ENCODE measurements at regions not wholly inside any gene's neighbourhood (a gene's known extent, or its start where the extent isn't known, plus 50 kb on each side); places are given as distances from the start of the nearest gene placed in this dataset.
A peak's percentile ranks its signal among the peaks of the same experiment; 100 is the strongest.
"Not testable (repeated sequence)": the region's sequence is repeated elsewhere in the genome, so short reads cannot be mapped to it uniquely, and the experiment has no call there.

GRCh38 chr5:115455301-115455707 is 89.3 kb downstream of the FEM1C start:
- no peak overlapping the region for H3K4me3 ChIP-seq (ENCODE audit: low read depth, low read length)
- peak; percentile 92 for DNase-seq (ENCODE audit: low read depth)
- no peak for TF ChIP-seq CTCF (IDR thresholded peaks at IDR 0.05; ENCODE audit: insufficient read depth, low read depth, low read length)

GRCh38 chr5:115453391-115454095 is 91.0 kb downstream of the FEM1C start:
- H3K4me3 ChIP-seq (ENCODE audit: low read depth, low read length): no peak overlapping the region
- DNase-seq (ENCODE audit: low read depth): no peak
- TF ChIP-seq CTCF (IDR thresholded peaks at IDR 0.05; ENCODE audit: insufficient read depth, low read depth, low read length): no peak

DNA sequence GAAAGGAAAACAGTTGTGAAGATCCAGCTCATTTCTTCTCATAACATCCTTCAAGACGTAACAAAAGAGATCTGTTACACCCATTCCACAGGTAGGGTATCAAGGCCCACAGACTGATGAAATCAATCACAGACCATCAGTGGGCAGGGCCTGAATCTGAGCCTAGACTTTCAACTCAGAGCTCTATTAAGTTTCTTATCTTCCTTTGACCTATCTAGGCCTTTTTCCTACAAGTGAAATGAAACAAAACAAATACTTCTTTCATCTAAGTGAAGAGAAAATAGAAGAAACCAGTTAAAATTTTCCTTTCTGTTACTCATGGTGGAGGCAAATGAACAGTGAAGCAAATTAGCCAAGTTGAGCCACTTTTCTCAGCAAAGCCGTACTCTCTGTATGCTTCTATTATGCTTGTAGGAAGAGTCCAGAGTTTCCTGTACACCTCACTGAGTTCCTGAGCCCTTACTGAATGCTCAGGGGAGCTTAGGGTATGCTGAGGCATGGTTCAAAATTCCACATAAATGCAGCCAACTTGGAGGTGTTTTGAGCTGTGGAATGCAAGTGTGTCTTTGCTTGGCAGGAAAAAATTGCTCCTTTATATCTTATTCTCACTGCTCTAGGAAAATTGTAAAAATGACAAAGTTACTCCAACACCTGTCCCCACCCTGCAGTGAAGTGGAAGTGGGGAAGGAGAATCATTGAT is 91.9 kb downstream of the FEM1C start:
- no peak for TF ChIP-seq CTCF (IDR thresholded peaks at IDR 0.05; ENCODE audit: insufficient read depth, low read depth, low read length)
- DNase-seq (ENCODE audit: low read depth): no peak
- no peak overlapping the region for H3K4me3 ChIP-seq (ENCODE audit: low read depth, low read length)

- no peak for DNase-seq (ENCODE audit: low read depth)
- no peak for TF ChIP-seq CTCF (IDR thresholded peaks at IDR 0.05; ENCODE audit: insufficient read depth, low read depth, low read length)
- H3K4me3 ChIP-seq (ENCODE audit: low read depth, low read length): no peak overlapping the region
Observed at GRCh38 chr5:115452083-115452482, 92.5 kb downstream of the FEM1C start.

DNA sequence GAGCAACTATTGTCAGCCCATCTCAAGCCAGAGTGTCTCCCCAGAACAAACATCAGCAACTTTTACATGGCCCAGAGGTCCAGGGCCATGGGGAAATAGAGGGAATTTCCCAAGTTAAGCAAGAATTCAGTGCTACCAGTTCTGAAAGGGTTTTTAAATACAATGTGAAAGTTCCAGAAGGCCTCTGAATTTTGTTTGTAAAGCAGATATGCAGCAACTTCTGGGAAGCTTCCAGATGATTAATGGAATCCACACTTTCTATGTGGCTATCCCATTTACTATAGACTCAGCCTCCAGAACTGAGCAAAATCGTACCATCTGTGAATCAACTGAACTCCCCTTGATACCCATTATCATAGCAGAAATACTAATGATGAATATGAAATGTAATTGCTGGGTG is 93.8 kb downstream of the FEM1C start:
- H3K4me3 ChIP-seq (ENCODE audit: low read depth, low read length): no peak overlapping the region
- no peak for TF ChIP-seq CTCF (IDR thresholded peaks at IDR 0.05; ENCODE audit: insufficient read depth, low read depth, low read length)
- peak; percentile 88 for DNase-seq (ENCODE audit: low read depth)

DNA sequence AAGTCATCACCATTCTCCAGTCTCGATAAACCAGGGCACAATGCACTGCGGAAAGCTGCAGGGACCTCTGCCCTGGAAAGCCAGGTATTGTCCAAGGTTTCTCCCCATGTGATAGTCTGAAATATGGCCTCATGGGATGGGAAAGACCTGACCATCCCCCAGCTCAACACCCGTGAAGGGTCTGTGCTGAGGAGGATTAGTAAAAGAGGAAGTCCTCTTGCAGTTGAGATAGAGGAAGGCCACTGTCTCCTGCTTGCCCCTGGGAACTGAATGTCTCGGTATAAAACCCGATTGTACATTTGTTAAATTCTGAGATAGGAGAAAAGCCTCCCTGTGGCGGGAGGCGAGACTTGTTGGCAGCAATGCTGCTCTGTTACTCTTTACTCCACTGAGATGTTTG is 95.9 kb downstream of the FEM1C start:
- DNase-seq (ENCODE audit: low read depth); H3K4me3 ChIP-seq (ENCODE audit: low read depth, low read length): not testable (repeated sequence)

- no peak overlapping the region for H3K4me3 ChIP-seq (ENCODE audit: low read depth, low read length)
- DNase-seq (ENCODE audit: low read depth): no peak
- TF ChIP-seq CTCF (IDR thresholded peaks at IDR 0.05; ENCODE audit: insufficient read depth, low read depth, low read length): no peak
Observed at GRCh38 chr5:115440782-115441451, 103.7 kb downstream of the FEM1C start.

All from fibroblast of villous mesenchyme (primary cell).